Testis (tissue), 2 donors: ENCODE measurements at regions not wholly inside any gene's neighbourhood (a gene's known extent, or its start where the extent isn't known, plus 50 kb on each side); places are given as distances from the start of the nearest gene placed in this dataset.

Experiments used
- CTCF ChIP-seq, 3 experiments: fragments of 450-650 bp in 2 of 3; fragments of 200-600 bp in 1 of 3; sonication (generic) in 1 of 3; IDR thresholded peaks; one replicate each; pipeline ENCODE4 v1.5.1; 2016 to 2019; ENCODE audit warnings: antibody characterized with exemption in 3 of 3, mild to moderate bottlenecking in 2 of 3, moderate library complexity in 1 of 3
- POLR2A ChIP-seq: fragments of 450-650 bp; IDR thresholded peaks from one replicate; pipeline ENCODE4 v1.6.1; 2017; ENCODE audit warnings: antibody characterized with exemption, mild to moderate bottlenecking, moderate library complexity

- no peak for TF ChIP-seq POLR2A
- no peak for TF ChIP-seq CTCF (IDR thresholded peaks at IDR 0.05)
These were observed 138.4 kb upstream of the ABCA1 start for GRCh38 chr9:105066275-105066865.
